ENCODE measurements at regions not wholly inside any gene's neighbourhood (a gene's known extent, or its start where the extent isn't known, plus 50 kb on each side); places are given as distances from the start of the nearest gene placed in this dataset.
"Not testable (repeated sequence)": the region's sequence is repeated elsewhere in the genome, so short reads cannot be mapped to it uniquely, and the experiment has no call there.

GRCh38 chr1:222470252-222470805 lies 77.6 kb downstream of the HHIPL2 start:
- not testable (repeated sequence) for H3K9ac ChIP-seq (ENCODE audit: low read length); H3K4me2 ChIP-seq (ENCODE audit: low read depth, low read length); H3K9me2 ChIP-seq (replicated peaks; ENCODE audit: insufficient read depth, low read length); DNase-seq; H2AFZ ChIP-seq (ENCODE audit: low read length); H4K20me1 ChIP-seq (ENCODE audit: insufficient read depth, low read length); H3K27me3 ChIP-seq (replicated peaks; ENCODE audit: insufficient read depth, low read length); H3K4me1 ChIP-seq (ENCODE audit: low read length); H3K36me3 ChIP-seq (replicated peaks; ENCODE audit: insufficient read depth, low read length); H3K4me3 ChIP-seq (ENCODE audit: low read length); H3K9me3 ChIP-seq (replicated peaks; ENCODE audit: insufficient read depth, low read length); H3K27ac ChIP-seq (ENCODE audit: low read length); H3K79me2 ChIP-seq (ENCODE audit: low read length); H3F3A ChIP-seq (ENCODE audit: insufficient read depth, low read length)

GRCh38 chr1:222466150-222466865 lies 81.6 kb downstream of the HHIPL2 start:
- no peak for DNase-seq
- TF ChIP-seq CTCF (IDR thresholded peaks at IDR 0.05; ENCODE audit: low read length) (no peak), EZH2 (optimal IDR thresholded peaks at IDR 0.05; ENCODE audit: low read depth, low read length) (no peak), EZH2phosphoT487 (IDR thresholded peaks at IDR 0.05; ENCODE audit: low read length) (no peak)
- Histone ChIP-seq H4K20me1 (ENCODE audit: insufficient read depth, low read length) (no peaks in the 10 kb centered on the region), H3K79me2 (ENCODE audit: low read length) (no peaks in the 10 kb centered on the region), H3K36me3 (replicated peaks; ENCODE audit: insufficient read depth, low read length) (no peaks in the 10 kb centered on the region), H3K9ac (ENCODE audit: low read length) (no peak overlapping the region), H2AFZ (ENCODE audit: low read length) (no peak overlapping the region), H3K27ac (ENCODE audit: low read length) (no peak overlapping the region), H3F3A (ENCODE audit: insufficient read depth, low read length) (no peaks in the 10 kb centered on the region), H3K4me1 (ENCODE audit: low read length) (no peaks in the 10 kb centered on the region), H3K9me3 (replicated peaks; ENCODE audit: insufficient read depth, low read length) (no peaks in the 10 kb centered on the region), H3K27me3 (replicated peaks; ENCODE audit: insufficient read depth, low read length) (peaks cover 6% of the 10 kb centered on the region), H3K4me2 (ENCODE audit: low read depth, low read length) (no peak overlapping the region), H3K4me3 (ENCODE audit: low read length) (no peak overlapping the region), H3K9me2 (replicated peaks; ENCODE audit: insufficient read depth, low read length) (no peaks in the 10 kb centered on the region)

- Histone ChIP-seq H3K4me3 (ENCODE audit: low read length) (peak overlapping the region; percentile 45), H3K36me3 (replicated peaks; ENCODE audit: insufficient read depth, low read length) (no peaks in the 10 kb centered on the region), H3K79me2 (ENCODE audit: low read length) (no peaks in the 10 kb centered on the region), H3K27ac (ENCODE audit: low read length) (peak overlapping the region; percentile 7; the same call in 1 of the 2 replicates), H3K4me2 (ENCODE audit: low read depth, low read length) (peak overlapping the region; percentile 62), H3K27me3 (replicated peaks; ENCODE audit: insufficient read depth, low read length) (peaks cover 6% of the 10 kb centered on the region), H2AFZ (ENCODE audit: low read length) (peak overlapping the region; percentile 51), H3K9me2 (replicated peaks; ENCODE audit: insufficient read depth, low read length) (no peaks in the 10 kb centered on the region), H3K4me1 (ENCODE audit: low read length) (no peaks in the 10 kb centered on the region), H3K9ac (ENCODE audit: low read length) (peak overlapping the region; percentile 36), H4K20me1 (ENCODE audit: insufficient read depth, low read length) (no peaks in the 10 kb centered on the region), H3F3A (ENCODE audit: insufficient read depth, low read length) (no peaks in the 10 kb centered on the region), H3K9me3 (replicated peaks; ENCODE audit: insufficient read depth, low read length) (no peaks in the 10 kb centered on the region)
- peak; percentile 84 for DNase-seq
- peak; percentile 100 for TF ChIP-seq CTCF (IDR thresholded peaks at IDR 0.05; ENCODE audit: low read length)
- TF ChIP-seq EZH2phosphoT487 (IDR thresholded peaks at IDR 0.05; ENCODE audit: low read length) = no peak
Measured at GRCh38 chr1:222465211-222466041, 82.5 kb downstream of the HHIPL2 start.
